HG02938 (cell line): ENCODE measurements at regions not wholly inside any gene's neighbourhood (a gene's known extent, or its start where the extent isn't known, plus 50 kb on each side); places are given as distances from the start of the nearest gene placed in this dataset.
"Not testable (repeated sequence)": the region's sequence is repeated elsewhere in the genome, so short reads cannot be mapped to it uniquely, and the experiment has no call there.

ENCODE experiments used
- ATAC-seq: cut with Tn5 transposase; IDR thresholded peaks from one replicate; pipeline ENCODE4 v1.9.1; 2021; ENCODE audit warnings: mild to moderate bottlenecking, moderate library complexity; ENCODE audit not compliant: unreplicated experiment

DNA sequence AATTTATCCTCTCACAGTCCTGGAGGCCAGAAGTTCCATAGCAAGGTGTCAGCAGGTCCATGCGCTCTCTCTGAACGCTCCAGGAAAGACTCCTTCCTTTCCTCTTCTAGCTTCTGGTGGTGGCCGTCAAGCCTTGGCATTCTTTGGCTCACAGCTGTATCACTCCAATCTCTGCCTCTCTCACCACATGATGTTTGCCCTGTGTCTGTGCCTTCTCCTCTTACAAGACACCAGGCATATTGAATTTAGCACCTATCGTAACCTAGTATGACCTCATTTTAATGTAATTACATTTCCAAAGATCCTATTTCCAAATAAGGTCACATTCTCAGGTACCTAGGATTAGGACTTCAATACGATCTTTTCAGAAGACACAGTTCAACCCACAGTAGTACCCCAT lies 428.5 kb downstream of the CD83 start:
- no peak for ATAC-seq

GRCh38 chr6:14547284-14547998 lies 429.9 kb downstream of the CD83 start:
- ATAC-seq: no peak

DNA sequence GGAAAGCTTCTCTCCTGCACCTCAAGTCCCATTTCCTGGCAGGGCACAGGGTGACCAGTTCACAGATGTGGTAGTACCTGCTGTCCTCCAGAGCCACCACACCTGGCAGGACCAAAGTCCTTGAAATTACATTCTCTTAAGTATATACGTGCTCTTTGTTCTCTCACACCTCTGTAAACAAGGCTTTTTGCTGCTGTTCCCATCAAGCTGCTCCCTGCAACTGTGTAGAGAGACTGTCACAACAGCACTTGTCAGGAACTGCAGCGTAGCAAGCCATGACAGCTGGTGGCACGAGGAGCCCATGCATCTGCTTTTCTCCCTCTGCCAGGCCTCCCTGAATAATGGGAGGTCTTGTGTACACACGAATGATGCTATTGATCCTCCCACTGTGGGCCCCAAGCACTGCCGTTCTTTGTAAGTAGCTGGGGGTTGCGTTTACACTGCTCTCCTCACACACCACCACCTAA lies 431.8 kb downstream of the CD83 start:
- ATAC-seq: no peak

- ATAC-seq: no peak
These were observed 432.3 kb downstream of the CD83 start for GRCh38 chr6:14549871-14550270.

DNA sequence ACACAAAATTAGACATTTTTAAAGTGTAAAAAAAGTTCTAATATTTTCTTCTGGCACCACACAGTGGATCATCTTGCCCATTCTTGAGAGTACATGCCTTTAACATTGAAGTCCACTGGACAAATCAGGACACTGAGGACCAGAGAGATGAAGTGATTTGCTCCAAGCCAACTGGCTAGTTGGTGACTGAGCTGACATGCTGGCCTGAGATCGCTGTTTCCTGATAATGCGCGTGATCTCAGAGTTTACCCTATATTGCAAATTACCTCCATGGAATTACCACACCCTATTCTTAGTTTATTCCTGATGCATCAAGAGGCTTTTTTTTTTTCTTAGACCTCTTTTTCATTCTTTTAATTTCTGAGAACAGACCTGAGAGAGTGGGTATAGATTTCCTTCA lies 432.8 kb downstream of the CD83 start:
- no peak for ATAC-seq

- ATAC-seq: no peak
These were observed 433.2 kb downstream of the CD83 start for GRCh38 chr6:14550822-14551221.

GRCh38 chr6:14551601-14552000 lies 434.0 kb downstream of the CD83 start:
- not testable (repeated sequence) for ATAC-seq

DNA sequence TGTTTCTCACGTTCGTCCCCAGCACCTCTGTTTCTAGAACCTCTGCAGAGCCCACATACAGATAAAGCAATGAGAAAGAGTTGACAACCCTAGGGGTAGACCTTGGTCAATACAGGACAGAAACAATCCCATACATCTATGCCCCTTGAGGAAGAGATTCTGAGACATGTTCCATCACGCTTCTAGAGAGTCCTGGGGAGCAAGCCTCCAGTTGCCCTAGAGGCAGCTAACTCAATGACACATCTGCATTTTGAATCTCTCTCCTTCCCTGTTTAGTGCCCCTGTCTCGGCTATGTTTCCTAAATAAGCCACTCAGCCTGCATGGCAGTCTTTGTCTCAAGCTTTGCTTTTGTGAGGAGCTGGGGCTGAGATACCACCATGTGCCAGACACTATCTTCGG lies 435.3 kb downstream of the CD83 start:
- ATAC-seq: no peak

- ATAC-seq: no peak
These were observed 435.9 kb downstream of the CD83 start for GRCh38 chr6:14553515-14553914.

DNA sequence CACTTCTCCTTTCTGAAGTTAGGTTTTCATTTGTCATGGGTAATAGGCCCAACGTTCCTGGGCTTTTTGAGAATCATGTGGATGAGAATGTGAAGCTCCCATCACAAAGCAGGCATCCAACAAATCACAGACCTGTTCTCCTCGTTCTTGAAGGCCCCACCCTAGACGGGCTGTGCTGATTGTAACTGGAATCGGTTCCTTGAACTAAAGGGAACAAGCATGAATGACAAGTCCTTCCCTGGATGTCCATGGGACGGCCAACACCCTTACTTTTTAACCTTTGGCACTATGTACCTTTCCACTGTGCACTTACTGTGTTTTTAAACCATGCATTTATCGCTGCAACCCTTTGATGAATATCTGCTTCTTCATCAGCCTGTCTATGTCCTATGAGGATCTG lies 438.2 kb downstream of the CD83 start:
- no peak for ATAC-seq

GRCh38 chr6:14559746-14560536 lies 442.4 kb downstream of the CD83 start:
- ATAC-seq: no peak

DNA sequence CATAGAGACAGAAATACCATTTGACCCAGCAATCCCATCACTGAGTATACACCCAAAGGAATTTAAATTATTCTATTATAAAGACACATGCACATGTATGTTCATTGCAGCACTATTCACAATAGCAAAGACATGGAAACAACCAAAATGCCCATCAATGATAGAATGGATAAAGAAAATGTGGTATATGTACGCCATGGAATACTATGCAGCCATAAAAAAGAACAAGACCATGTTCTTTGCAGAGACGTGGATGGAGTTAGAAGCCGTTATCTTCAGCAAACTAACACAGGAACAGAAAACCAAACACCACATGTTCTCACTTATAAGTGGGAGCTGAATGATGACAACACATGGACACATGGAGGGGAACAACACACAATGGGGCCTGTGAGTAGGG lies 444.0 kb downstream of the CD83 start:
- ATAC-seq: not testable (repeated sequence)

GRCh38 chr6:14567842-14568241 lies 450.3 kb downstream of the CD83 start:
- no peak for ATAC-seq

DNA sequence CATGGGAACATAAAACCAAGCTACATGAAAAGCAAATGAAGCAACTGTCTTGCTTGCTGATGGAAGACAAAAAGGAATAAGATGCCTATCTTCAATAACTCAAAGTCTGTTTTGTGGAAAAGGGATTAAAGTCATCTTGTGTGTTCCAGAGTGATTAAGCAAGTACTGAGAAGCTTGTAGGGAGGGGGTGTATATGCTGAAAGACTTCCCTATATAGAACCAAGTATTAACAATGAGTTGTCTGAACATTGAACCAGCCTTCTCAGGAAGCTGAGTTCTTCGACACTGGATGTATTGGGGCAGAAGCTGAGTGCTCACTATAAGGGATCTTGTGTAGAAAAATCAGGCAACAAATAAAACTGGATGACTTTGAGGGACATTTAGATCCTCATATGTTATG lies 451.8 kb downstream of the CD83 start:
- ATAC-seq: no peak

DNA sequence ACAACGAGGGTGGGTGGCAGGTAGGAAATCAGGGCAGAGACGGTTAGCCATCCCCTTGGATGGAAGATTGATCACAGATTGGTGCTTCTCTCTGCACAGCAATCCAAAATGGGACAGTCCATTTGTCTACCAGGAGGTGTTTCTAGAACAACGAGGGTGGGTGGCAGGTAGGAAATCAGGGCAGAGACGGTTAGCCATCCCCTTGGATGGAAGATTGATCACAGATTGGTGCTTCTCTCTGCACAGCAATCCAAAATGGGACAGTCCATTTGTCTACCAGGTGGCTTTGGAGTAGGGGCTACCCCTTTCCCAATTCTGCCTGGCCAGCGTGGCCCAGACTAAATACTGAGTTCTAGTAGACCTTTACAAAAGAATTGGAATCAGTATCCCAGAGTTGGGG lies 452.3 kb downstream of the CD83 start:
- not testable (repeated sequence) for ATAC-seq

DNA sequence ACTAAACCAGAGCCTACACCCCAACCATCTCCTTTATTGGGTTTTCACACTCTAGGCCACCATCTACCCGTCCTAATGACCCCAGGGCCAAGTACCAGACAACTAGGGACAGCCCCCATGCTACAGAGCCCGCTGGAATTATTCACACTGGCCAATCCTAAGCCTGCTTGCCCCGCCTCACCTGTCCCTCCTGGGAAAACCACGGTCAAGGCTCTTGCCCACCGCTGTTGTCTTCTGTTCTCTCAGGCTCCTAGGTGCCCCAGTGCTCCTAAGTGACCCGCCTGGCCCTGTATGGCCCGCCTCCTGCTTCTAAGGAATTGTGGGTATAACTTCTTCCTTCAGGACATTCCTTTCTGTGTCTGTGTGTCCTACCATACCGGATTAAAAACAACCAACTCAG lies 453.4 kb downstream of the CD83 start:
- no peak for ATAC-seq

DNA sequence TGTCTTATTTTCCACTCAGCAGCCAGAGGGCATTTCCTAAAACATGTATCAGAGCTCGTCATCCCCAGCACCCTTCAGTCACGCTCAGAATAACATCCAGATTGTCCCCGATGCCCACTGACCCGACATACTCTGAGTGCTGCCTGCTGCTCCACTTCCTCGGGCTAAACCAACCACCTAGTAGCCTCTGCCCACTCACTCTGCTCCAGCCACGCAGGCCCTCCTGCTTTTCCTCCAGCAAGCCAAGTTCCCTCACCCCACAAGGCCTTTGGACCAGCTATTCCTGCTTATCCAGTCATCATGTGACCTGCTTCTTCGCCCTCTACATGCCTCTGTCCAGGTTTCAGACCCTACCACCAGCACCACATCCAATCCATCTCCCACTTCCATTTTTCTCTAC lies 454.2 kb downstream of the CD83 start:
- no peak for ATAC-seq

- no peak for ATAC-seq
These were observed 455.7 kb downstream of the CD83 start for GRCh38 chr6:14573267-14573666.

GRCh38 chr6:14573703-14574290 lies 456.2 kb downstream of the CD83 start:
- ATAC-seq: no peak

DNA sequence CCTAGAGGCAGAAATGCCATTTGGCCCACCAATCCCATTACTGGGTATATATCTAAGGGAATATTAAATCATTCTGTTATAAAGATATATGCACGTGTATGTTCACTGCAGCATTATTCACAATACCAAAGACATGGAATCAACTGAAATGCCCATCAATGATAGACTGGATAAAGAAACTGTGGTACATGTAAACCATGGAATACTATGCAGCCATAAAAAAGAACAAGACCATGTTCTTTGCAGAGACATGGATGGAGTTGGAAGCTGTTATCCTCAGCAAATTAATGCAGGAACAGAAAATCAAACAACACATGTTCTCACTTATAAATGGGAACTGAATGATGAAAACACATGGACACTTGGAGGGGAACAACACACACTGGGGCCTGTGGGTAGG lies 458.4 kb downstream of the CD83 start:
- no peak for ATAC-seq

GRCh38 chr6:14578994-14579393 lies 461.4 kb downstream of the CD83 start:
- no peak for ATAC-seq

DNA sequence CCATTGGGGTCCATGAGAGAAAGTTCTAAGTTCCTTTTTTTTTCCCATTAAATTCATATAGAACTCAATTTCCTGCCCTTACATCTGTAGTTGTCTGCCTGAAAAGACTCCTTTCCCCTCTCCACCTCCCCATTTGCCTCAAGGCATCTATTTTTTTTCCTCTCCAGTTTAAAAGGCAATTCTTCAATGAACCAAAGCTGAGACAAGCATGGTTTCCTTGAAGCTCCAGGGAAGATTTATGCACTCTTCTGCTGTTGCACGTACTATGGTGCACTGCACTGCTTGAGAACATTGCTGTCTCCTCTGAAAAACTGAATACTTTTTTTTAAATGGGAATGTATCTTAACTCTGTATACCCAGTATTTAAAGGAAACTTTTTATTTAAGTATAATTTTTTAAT lies 465.2 kb downstream of the CD83 start:
- no peak for ATAC-seq
